Right lobe of liver (tissue), 6 donors: ENCODE measurements at regions not wholly inside any gene's neighbourhood (a gene's known extent, or its start where the extent isn't known, plus 50 kb on each side); places are given as distances from the start of the nearest gene placed in this dataset.

Experiments
- ATAC-seq, 4 donors: fragments of 200-7000 bp; cut with Tn5 transposase; one replicate each; pipeline ENCODE4 v1.9.1; 2020; ENCODE audit warnings: mild to moderate bottlenecking in 4 of 4, moderate library complexity in 4 of 4
- DNase-seq, 3 donors: peaks; one replicate each; pipeline ENCODE4 v3.0.0-alpha.2; 2020
- H3K27ac ChIP-seq, 3 donors: fragments of 200-600 bp; one replicate each; pipeline ENCODE4 v1.8.0; 2022
- H3K27me3 ChIP-seq, 2 donors: fragments of 200-600 bp; one replicate each; pipeline ENCODE4 v1.8.0; 2022
- H3K36me3 ChIP-seq, 4 donors: fragments of 200-600 bp; sonication (generic) in 1 of 4; one replicate each; pipeline versions ENCODE4 v1.5.1 to v1.8.0; 2017 to 2022; ENCODE audit warnings: control low read depth in 1 of 4
- H3K4me1 ChIP-seq, 4 donors: fragments of 200-600 bp; sonication (generic) in 1 of 4; one replicate each; pipeline versions ENCODE4 v1.5.1 to v1.8.0; 2017 to 2022; ENCODE audit warnings: control low read depth in 1 of 4
- H3K4me3 ChIP-seq, 3 donors: fragments of 200-600 bp; one replicate each; pipeline ENCODE4 v1.8.0; 2022
- H3K9me3 ChIP-seq, 4 donors: fragments of 200-600 bp; sonication (generic) in 1 of 4; one replicate each; pipeline versions ENCODE4 v1.5.1 to v1.8.0; 2017 to 2022; ENCODE audit warnings: control low read depth in 1 of 4
- CTCF ChIP-seq, 4 donors: fragments of 200-600 bp in 3 of 4; fragments of 450-650 bp in 1 of 4; IDR thresholded peaks; one replicate each; pipeline versions ENCODE4 v1.5.1 to v1.8.0; 2016 to 2022; ENCODE audit warnings: antibody characterized with exemption in 4 of 4, mild to moderate bottlenecking in 2 of 4
- POLR2A ChIP-seq: fragments of 450-650 bp; IDR thresholded peaks from one replicate; pipeline ENCODE4 v1.6.1; 2017; ENCODE audit warnings: antibody characterized with exemption, mild to moderate bottlenecking
- WGBS: methylation state at CpG from one replicate; pipeline ENCODE4 v1.1.6; 2018; ENCODE audit warnings: low coverage, low lambda C conversion rate; ENCODE audit not compliant: insufficient coverage; ENCODE audit errors: missing lambda C conversion rate; 5-methylcytosine and 5-hydroxymethylcytosine counted together
- intact Hi-C, 2 donors: fragments of 100-400 bp; cut with DNase I; formaldehyde crosslinking; loops; one replicate each; pipeline versions ENCODE4 v1.11.2 to v1.14.1; 2022
- donor health status: DM: no; HTN: yes; CAD: no.
- donor health status: DM: no; HTN: no; CAD: no.
- donor health status: DM: no; HTN: no; CAD: no.
- donor health status: DM: no; HTN: yes; CAD: no.
- donor health status: DM: no; HTN: yes; CAD: no.

- WGBS: 31% methylated on average over 3 of the region's 3 CpGs
- no peak for TF ChIP-seq POLR2A
- H3K9me3 ChIP-seq: no peaks in the 10 kb centered on the region
- DNase-seq: no peak
- ATAC-seq: no peak
- no peaks in the 10 kb centered on the region for H3K36me3 ChIP-seq
- H3K27me3 ChIP-seq: no peaks in the 10 kb centered on the region
- no peak overlapping the region for H3K4me3 ChIP-seq
- intact Hi-C loops: no loop called here
- H3K4me1 ChIP-seq: no peaks in the 10 kb centered on the region
- no peak overlapping the region for H3K27ac ChIP-seq
These were observed 818.8 kb downstream of the GATA3 start for GRCh38 chr10:8873310-8873709.

GRCh38 chr10:8874268-8874667, 819.8 kb downstream of the GATA3 start:
- intact Hi-C loops: no loop called here
- H3K27ac ChIP-seq: no peak overlapping the region
- no peak overlapping the region for H3K4me3 ChIP-seq
- H3K4me1 ChIP-seq: no peaks in the 10 kb centered on the region
- TF ChIP-seq POLR2A: no peak
- no peak for TF ChIP-seq CTCF (IDR thresholded peaks at IDR 0.05)
- DNase-seq (no peak), ATAC-seq (no peak)
- no peaks in the 10 kb centered on the region for H3K36me3 ChIP-seq
- H3K27me3 ChIP-seq: no peaks in the 10 kb centered on the region
- no peaks in the 10 kb centered on the region for H3K9me3 ChIP-seq
- WGBS: 81% methylated on average over 2 of the region's 2 CpGs

- no peaks in the 10 kb centered on the region for H3K36me3 ChIP-seq
These were observed 820.5 kb downstream of the GATA3 start for GRCh38 chr10:8874972-8875371.

GRCh38 chr10:8876171-8876570, 821.7 kb downstream of the GATA3 start:
- ATAC-seq (no peak), DNase-seq (no peak)
- no peak overlapping the region for H3K4me3 ChIP-seq
- H3K4me1 ChIP-seq: no peaks in the 10 kb centered on the region
- H3K27ac ChIP-seq: no peak overlapping the region
- intact Hi-C loops: no loop called here
- H3K36me3 ChIP-seq: no peaks in the 10 kb centered on the region
- TF ChIP-seq CTCF (IDR thresholded peaks at IDR 0.05): no peak
- no peak for TF ChIP-seq POLR2A
- H3K9me3 ChIP-seq: no peaks in the 10 kb centered on the region
- no peaks in the 10 kb centered on the region for H3K27me3 ChIP-seq
- WGBS: 28% methylated on average over 1 of the region's 1 CpG

More at GRCh38 chr10:8874972-8875371, 820.5 kb downstream of the GATA3 start:
- WGBS: 63% methylated on average over 3 of the region's 3 CpGs
- intact Hi-C loops: no loop called here
- ATAC-seq (no peak), DNase-seq (no peak)
- no peaks in the 10 kb centered on the region for H3K4me1 ChIP-seq
- H3K27ac ChIP-seq: no peak overlapping the region
- no peaks in the 10 kb centered on the region for H3K27me3 ChIP-seq
- TF ChIP-seq POLR2A (no peak), CTCF (IDR thresholded peaks at IDR 0.05) (no peak)
- no peaks in the 10 kb centered on the region for H3K9me3 ChIP-seq
- no peak overlapping the region for H3K4me3 ChIP-seq

- 65% methylated on average over 2 of the region's 2 CpGs for WGBS
- Histone ChIP-seq H3K36me3 (no peaks in the 10 kb centered on the region), H3K9me3 (no peaks in the 10 kb centered on the region), H3K4me3 (no peak overlapping the region), H3K4me1 (no peaks in the 10 kb centered on the region), H3K27ac (no peak overlapping the region), H3K27me3 (no peaks in the 10 kb centered on the region)
- intact Hi-C loops: no loop called here
- no peak for ATAC-seq
- DNase-seq: no peak
- no peak for TF ChIP-seq POLR2A
- no peak for TF ChIP-seq CTCF (IDR thresholded peaks at IDR 0.05)
These were observed 835.0 kb downstream of the GATA3 start for GRCh38 chr10:8889538-8889937.
